ENCODE measurements at regions not wholly inside any gene's neighbourhood (a gene's known extent, or its start where the extent isn't known, plus 50 kb on each side); places are given as distances from the start of the nearest gene placed in this dataset.

- DNase-seq (ENCODE audit: low read depth in 4 of 4, low spot score in 2 of 4): no peak
These were observed 108.9 kb upstream of the CDC42EP3 start for GRCh38 chr2:37780387-37780676.

DNA sequence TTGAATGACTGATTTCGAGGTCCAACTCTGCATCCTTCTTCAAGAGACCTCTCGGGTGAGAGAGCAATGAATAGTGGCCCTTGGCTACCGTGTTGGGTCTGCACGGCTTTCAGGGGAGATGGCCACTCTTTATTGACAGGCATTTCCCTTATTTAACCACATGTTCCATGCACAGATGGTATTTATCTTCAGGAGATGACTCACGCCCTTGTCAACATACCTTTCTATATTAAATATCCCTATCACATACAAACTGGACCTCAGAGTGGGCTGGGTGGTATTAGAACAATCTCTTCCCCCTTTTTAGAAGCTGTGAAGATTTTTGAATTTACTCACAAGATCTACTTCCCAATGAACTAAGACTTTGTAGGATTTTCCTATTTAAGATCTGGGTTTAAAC is 109.6 kb upstream of the CDC42EP3 start:
- no peak for DNase-seq (ENCODE audit: low read depth in 4 of 4, low spot score in 2 of 4)

GRCh38 chr2:37782155-37782673 is 110.8 kb upstream of the CDC42EP3 start:
- no peak for DNase-seq (ENCODE audit: low read depth in 4 of 4, low spot score in 2 of 4)

GRCh38 chr2:37782721-37783371 is 111.4 kb upstream of the CDC42EP3 start:
- DNase-seq (ENCODE audit: low read depth in 4 of 4, low spot score in 2 of 4): no peak

GRCh38 chr2:37783545-37783944 is 112.1 kb upstream of the CDC42EP3 start:
- DNase-seq (ENCODE audit: low read depth in 4 of 4, low spot score in 2 of 4): no peak

GRCh38 chr2:37784071-37784758 is 112.8 kb upstream of the CDC42EP3 start:
- DNase-seq (ENCODE audit: low read depth in 4 of 4, low spot score in 2 of 4): no peak

DNA sequence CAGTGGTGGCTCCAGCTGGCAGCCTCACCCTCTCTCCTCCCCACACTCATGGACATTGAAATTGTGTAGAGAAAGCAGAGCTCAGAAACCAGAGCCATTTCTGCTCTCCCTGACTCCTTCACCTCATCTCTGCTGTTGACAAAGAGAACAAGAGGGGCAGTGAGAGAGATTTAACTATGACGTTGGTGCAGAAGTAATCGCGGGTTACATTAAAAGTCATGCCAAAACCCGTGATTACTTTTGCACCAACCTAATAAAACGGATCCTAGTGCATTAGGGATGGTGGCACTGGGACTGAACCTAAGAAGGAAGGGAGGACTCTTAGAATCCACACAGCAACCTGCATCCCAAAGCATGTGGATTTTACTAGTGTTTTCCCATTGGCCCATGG is 113.3 kb upstream of the CDC42EP3 start:
- no peak for DNase-seq (ENCODE audit: low read depth in 4 of 4, low spot score in 2 of 4)

DNA sequence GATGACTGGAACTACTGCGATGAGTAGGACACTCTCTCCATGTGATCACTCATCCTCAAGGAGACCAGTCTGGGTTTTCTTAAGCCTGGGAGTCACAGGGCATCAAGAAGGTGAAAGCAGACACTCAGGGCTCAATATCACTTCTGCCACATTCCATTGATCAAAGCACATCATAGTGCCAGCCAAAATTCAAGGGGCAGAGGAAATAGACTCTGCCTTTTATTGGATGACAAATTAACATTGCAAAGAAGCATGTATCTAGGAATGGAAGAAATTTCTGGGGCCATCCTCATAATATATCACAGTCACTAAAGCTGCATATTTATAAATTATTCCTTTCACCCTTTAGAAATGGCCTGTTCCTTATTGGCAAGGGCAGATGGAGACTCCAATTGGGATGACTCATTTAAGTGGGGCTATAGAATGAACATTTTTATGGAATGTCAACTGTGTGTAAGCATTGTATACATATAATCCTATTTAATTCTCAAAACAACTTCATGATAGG is 114.8 kb upstream of the CDC42EP3 start:
- no peak for DNase-seq (ENCODE audit: low read depth in 4 of 4, low spot score in 2 of 4)

GRCh38 chr2:37786854-37787253 is 115.4 kb upstream of the CDC42EP3 start:
- DNase-seq (ENCODE audit: low read depth in 4 of 4, low spot score in 2 of 4): no peak

GRCh38 chr2:37788602-37789209 is 117.3 kb upstream of the CDC42EP3 start:
- DNase-seq (ENCODE audit: low read depth in 4 of 4, low spot score in 2 of 4): no peak

DNA sequence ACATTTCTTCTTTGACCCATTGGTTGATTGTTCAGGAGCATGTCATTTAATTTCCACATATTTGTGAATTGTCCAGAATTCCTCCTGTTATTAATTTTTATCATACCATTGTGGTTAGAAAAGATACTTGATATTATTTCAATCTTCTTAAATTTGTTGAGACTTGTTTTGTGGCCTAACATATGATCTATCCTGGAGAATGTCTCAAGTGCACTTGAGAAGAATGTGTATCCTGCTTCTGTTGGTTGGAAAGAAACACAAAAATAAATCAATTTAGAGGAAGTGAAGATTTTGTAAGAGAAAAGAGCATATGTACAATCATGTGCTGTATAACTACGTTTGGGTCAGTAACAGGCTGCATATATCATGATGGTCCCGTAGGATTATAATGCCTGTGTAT is 118.6 kb upstream of the CDC42EP3 start:
- DNase-seq (ENCODE audit: low read depth in 4 of 4, low spot score in 2 of 4): no peak

GRCh38 chr2:37790462-37790861 is 119.0 kb upstream of the CDC42EP3 start:
- no peak for DNase-seq (ENCODE audit: low read depth in 4 of 4, low spot score in 2 of 4)

- no peak for DNase-seq (ENCODE audit: low read depth in 4 of 4, low spot score in 2 of 4)
These were observed 120.9 kb upstream of the CDC42EP3 start for GRCh38 chr2:37792366-37792765.

GRCh38 chr2:37793004-37793403 is 121.6 kb upstream of the CDC42EP3 start:
- DNase-seq (ENCODE audit: low read depth in 4 of 4, low spot score in 2 of 4): no peak

DNA sequence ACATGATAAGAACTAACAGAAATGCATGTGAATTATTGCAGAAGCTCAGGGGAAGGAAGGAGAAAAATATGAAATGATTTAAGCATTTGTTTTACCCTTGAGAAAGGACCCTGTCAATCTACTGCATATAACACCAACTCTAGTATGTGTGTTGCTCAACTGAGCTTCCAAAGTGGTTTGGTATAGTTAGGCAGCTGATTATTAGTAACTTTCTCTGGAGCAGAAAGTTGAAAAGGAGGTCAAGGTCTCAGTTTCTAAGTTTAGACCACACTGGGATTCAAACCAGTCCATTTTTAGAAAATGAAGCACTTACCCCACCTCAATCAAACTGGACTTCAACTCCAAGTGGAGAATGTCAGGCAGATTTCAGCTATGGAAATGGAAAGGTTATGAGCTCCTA is 123.3 kb upstream of the CDC42EP3 start:
- DNase-seq (ENCODE audit: low read depth in 4 of 4, low spot score in 2 of 4): no peak

- DNase-seq (ENCODE audit: low read depth in 4 of 4, low spot score in 2 of 4): no peak
These were observed 124.0 kb upstream of the CDC42EP3 start for GRCh38 chr2:37795456-37795855.

- DNase-seq (ENCODE audit: low read depth in 4 of 4, low spot score in 2 of 4): no peak
These were observed 124.5 kb upstream of the CDC42EP3 start for GRCh38 chr2:37795938-37796337.

DNA sequence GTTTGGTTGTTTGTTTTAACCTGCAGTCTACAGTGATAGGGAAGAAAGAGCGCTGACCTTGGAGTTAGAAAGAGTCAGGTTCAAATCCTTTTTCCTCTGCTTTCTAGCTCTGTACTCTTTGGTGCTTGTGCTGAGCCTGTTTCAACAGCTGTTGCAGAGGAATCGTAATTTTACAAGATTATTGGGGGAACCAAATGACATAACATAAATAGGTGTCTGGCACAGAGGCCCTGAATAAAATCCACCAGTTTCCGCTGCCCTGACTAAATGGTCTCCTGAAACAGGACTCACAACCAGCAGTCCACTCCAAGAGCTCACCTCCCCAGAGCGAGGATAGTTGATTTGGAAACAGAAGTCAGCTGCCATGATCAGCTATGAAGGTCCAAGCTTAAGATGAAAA is 125.0 kb upstream of the CDC42EP3 start:
- no peak for DNase-seq (ENCODE audit: low read depth in 4 of 4, low spot score in 2 of 4)

- DNase-seq (ENCODE audit: low read depth in 4 of 4, low spot score in 2 of 4): no peak
These were observed 125.6 kb upstream of the CDC42EP3 start for GRCh38 chr2:37797081-37797480.

GRCh38 chr2:37798315-37799005 is 126.6 kb upstream of the RMDN2 start:
- DNase-seq (ENCODE audit: low read depth in 4 of 4, low spot score in 2 of 4): no peak

DNA sequence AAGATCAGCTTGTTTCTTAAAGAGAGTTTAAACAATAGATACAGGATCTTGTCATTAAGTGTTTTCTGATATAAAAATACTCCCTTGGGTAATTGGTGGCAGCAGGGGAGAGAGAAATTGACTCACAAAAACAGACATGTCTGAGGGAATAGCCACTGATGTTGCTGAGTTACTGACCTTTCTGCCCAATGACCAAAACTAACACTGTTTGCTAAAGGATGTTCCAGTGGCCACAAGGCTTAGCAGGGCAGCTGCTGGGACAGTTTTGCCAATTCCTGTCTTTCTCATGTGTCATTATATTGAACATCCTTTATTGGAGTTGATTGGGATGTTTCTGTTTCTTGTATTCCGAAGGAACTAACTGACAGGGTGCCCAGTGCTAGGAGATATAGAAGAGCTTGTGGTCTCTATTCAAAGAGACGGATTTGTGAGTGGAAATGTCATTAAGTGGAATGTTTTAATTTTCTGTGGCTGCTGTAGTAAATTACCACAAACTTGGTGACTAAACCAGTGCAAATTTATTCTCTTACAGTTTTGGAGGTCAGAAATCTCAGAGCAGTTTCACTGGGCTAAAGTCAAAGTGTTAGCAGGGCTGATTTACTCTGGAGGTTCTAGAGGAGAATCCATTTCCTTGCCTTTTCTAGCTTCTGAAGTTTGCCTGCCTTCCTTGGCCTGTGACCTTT is 124.8 kb upstream of the RMDN2 start:
- DNase-seq (ENCODE audit: low read depth in 4 of 4, low spot score in 2 of 4): no peak
